ENCODE measurements at regions not wholly inside any gene's neighbourhood (a gene's known extent, or its start where the extent isn't known, plus 50 kb on each side); places are given as distances from the start of the nearest gene placed in this dataset.

- H3K9me3 Mint-ChIP-seq (ENCODE audit: unreplicated experiment), result peaks cover 55% of the 10 kb centered on the region
- no peak for DNase-seq (ENCODE audit: unreplicated experiment)
- TF ChIP-seq, protein P1, sequence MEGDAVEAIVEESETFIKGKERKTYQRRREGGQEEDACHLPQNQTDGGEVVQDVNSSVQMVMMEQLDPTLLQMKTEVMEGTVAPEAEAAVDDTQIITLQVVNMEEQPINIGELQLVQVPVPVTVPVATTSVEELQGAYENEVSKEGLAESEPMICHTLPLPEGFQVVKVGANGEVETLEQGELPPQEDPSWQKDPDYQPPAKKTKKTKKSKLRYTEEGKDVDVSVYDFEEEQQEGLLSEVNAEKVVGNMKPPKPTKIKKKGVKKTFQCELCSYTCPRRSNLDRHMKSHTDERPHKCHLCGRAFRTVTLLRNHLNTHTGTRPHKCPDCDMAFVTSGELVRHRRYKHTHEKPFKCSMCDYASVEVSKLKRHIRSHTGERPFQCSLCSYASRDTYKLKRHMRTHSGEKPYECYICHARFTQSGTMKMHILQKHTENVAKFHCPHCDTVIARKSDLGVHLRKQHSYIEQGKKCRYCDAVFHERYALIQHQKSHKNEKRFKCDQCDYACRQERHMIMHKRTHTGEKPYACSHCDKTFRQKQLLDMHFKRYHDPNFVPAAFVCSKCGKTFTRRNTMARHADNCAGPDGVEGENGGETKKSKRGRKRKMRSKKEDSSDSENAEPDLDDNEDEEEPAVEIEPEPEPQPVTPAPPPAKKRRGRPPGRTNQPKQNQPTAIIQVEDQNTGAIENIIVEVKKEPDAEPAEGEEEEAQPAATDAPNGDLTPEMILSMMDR (IDR thresholded peaks at IDR 0.05; ENCODE audit: unreplicated experiment), result no peak
- no peak overlapping the region for H3K27ac Mint-ChIP-seq (ENCODE audit: low read depth, unreplicated experiment)
- ChIA-PET CTCF (no interaction called here), POLR2A (no interaction called here)
- BruUV-seq (replicated peaks), result no TSS peak
- H3K27me3 Mint-ChIP-seq (ENCODE audit: insufficient read depth, unreplicated experiment), result no peaks in the 10 kb centered on the region
- H3K36me3 Mint-ChIP-seq (ENCODE audit: insufficient read depth, unreplicated experiment), result no peaks in the 10 kb centered on the region
- no peak overlapping the region for H3K4me3 Mint-ChIP-seq (ENCODE audit: unreplicated experiment)
- H3K4me1 Mint-ChIP-seq (ENCODE audit: insufficient read depth, unreplicated experiment), result no peaks in the 10 kb centered on the region
- intact Hi-C loops (cut with micrococcal nuclease), result no loop called here
These were observed 130.6 kb upstream of the SALL3 start for GRCh38 chr18:78849046-78849445.

GRCh38 chr18:78849458-78849857, 130.2 kb upstream of the SALL3 start:
- no peak overlapping the region for H3K27ac Mint-ChIP-seq (ENCODE audit: low read depth, unreplicated experiment)
- no peaks in the 10 kb centered on the region for H3K27me3 Mint-ChIP-seq (ENCODE audit: insufficient read depth, unreplicated experiment)
- TF ChIP-seq, protein P1 (IDR thresholded peaks at IDR 0.05; ENCODE audit: unreplicated experiment), result no peak
- ChIA-PET POLR2A (no interaction called here), CTCF (no interaction called here)
- intact Hi-C loops (cut with micrococcal nuclease), result no loop called here
- H3K36me3 Mint-ChIP-seq (ENCODE audit: insufficient read depth, unreplicated experiment), result no peaks in the 10 kb centered on the region
- H3K9me3 Mint-ChIP-seq (ENCODE audit: unreplicated experiment), result peaks cover 53% of the 10 kb centered on the region
- no peak for DNase-seq (ENCODE audit: unreplicated experiment)
- no peaks in the 10 kb centered on the region for H3K4me1 Mint-ChIP-seq (ENCODE audit: insufficient read depth, unreplicated experiment)
- no peak overlapping the region for H3K4me3 Mint-ChIP-seq (ENCODE audit: unreplicated experiment)
- BruUV-seq (replicated peaks), result no TSS peak

GRCh38 chr18:78853341-78853740, 126.3 kb upstream of the SALL3 start:
- Mint-ChIP-seq H3K4me3 (ENCODE audit: unreplicated experiment) (no peak overlapping the region), H3K9me3 (ENCODE audit: unreplicated experiment) (peaks cover 35% of the 10 kb centered on the region), H3K27me3 (ENCODE audit: insufficient read depth, unreplicated experiment) (no peaks in the 10 kb centered on the region), H3K27ac (ENCODE audit: low read depth, unreplicated experiment) (no peak overlapping the region), H3K36me3 (ENCODE audit: insufficient read depth, unreplicated experiment) (no peaks in the 10 kb centered on the region), H3K4me1 (ENCODE audit: insufficient read depth, unreplicated experiment) (no peaks in the 10 kb centered on the region)
- ChIA-PET POLR2A (no interaction called here), CTCF (no interaction called here)
- TF ChIP-seq, protein P1 (IDR thresholded peaks at IDR 0.05; ENCODE audit: unreplicated experiment), result no peak
- intact Hi-C loops (cut with micrococcal nuclease), result no loop called here
- BruUV-seq (replicated peaks), result no TSS peak
- no peak for DNase-seq (ENCODE audit: unreplicated experiment)

- TF ChIP-seq, protein P1 (IDR thresholded peaks at IDR 0.05; ENCODE audit: unreplicated experiment), result no peak
- POLR2A ChIA-PET, result no interaction called here
- no peak overlapping the region for H3K27ac Mint-ChIP-seq (ENCODE audit: low read depth, unreplicated experiment)
- H3K4me3 Mint-ChIP-seq (ENCODE audit: unreplicated experiment), result no peak overlapping the region
- no peaks in the 10 kb centered on the region for H3K27me3 Mint-ChIP-seq (ENCODE audit: insufficient read depth, unreplicated experiment)
- H3K36me3 Mint-ChIP-seq (ENCODE audit: insufficient read depth, unreplicated experiment), result no peaks in the 10 kb centered on the region
- no TSS peak for BruUV-seq (replicated peaks)
- CTCF ChIA-PET, result interaction anchor here (0.7 kb wide), 1 partner anchor 1902 kb away, joined by 6 read pairs; no protein-coding TSS in a partner anchor
- no peak for DNase-seq (ENCODE audit: unreplicated experiment)
- H3K9me3 Mint-ChIP-seq (ENCODE audit: unreplicated experiment), result peaks cover 23% of the 10 kb centered on the region
- intact Hi-C loops (cut with micrococcal nuclease), result no loop called here
- H3K4me1 Mint-ChIP-seq (ENCODE audit: insufficient read depth, unreplicated experiment), result no peaks in the 10 kb centered on the region
These were observed 124.4 kb upstream of the SALL3 start for GRCh38 chr18:78855188-78855587.

All from MCF 10A (cell line).